ENCODE measurements at regions not wholly inside any gene's neighbourhood (a gene's known extent, or its start where the extent isn't known, plus 50 kb on each side); places are given as distances from the start of the nearest gene placed in this dataset.
A peak's percentile ranks its signal among the peaks of the same experiment; 100 is the strongest.
"Not testable (repeated sequence)": the region's sequence is repeated elsewhere in the genome, so short reads cannot be mapped to it uniquely, and the experiment has no call there.

DNA sequence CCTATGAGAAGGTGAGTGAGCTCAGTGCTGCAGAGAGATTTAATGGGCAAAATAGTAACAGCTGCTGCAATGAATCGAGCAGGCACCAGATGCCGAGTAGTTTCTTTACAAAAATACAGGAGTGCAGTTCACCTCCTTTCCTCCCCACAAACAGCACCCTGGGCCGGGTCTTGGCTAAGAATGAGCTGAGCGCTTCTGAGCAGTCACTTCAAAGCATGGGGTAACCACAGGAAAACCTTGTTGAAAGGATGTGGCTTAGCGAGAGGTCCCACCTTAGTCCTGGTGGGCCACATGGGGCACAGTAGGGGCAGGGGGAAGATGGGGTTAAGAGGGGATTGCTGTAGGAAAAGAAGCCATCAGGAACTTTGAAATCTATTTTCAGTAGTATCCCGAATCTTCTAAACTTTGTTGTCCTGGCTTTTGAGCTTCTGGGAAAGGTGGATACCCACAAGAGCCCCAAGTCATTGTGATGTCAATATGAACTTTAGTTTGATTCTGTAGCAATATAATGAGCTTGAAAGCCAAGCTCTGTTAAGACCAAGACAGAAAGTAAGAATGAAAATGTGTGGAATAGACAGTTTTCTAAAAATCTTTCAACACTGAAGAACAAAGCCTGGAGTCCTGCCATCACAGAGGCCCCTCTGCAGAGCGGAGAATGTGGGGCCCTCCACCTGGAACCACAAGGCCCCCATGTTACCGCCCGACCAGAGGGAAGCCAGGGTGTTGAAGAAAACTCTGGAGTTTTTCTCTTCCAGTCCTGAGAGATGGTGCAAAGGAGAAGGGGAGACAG is 101.0 kb upstream of the ZNF236 start:
- FAIRE-seq (no peak), DNase-seq (ENCODE audit: insufficient read length, low spot score) (no peak)

DNA sequence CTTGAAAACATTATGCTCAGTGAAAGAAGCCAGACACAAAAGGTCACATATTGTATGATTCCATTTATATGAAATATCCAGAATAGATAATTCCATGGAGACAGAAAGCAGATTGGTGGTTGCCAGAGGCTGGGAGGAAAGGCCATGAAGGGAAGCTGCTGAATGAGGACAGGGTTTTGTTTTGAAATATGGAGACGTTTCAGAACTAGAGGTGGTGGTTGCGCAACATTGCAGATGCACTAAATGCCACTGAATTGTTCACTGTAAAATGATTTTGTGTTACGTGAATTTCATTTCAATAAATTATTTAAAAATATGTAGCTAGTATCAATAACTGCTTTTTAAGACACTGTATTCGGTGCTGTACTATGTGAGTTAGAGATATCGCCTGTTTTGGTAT is 101.7 kb upstream of the ZNF236 start:
- FAIRE-seq = no peak

DNA sequence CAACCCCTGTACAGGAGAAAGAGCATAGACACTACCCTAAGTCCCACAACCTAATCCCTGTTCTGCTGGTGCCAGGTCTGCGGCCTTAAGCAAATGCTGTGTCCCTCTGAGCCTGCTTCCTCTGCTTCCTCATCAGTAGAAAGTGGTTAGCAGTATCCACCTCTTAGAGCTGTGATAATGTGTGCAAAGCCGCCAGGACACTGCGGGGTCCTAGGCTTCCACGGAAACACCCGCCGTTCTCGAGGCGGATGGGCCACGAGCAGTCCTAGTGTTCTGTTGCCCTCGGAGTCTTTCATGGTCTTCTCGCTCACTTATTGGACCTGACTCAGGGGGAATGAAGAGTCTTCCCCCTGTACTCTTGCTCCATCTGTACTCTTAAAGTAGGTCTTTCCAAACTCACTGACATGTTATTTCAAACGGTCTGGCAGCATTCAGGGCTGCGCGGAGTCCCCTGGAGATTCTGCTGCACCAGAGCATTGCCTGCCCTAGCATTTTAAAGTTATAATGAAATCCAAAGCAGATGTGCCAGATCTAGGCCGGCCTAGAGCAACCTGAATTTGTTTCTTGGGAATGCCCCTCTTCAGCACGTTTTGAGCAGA is 107.2 kb upstream of the ZNF236 start:
- DNase-seq (ENCODE audit: insufficient read length, low spot score) (no peak), FAIRE-seq (no peak)

More for the DNA sequence above, 101.7 kb upstream of the ZNF236 start:
- DNase-seq (ENCODE audit: insufficient read length, low spot score) = no peak

DNA sequence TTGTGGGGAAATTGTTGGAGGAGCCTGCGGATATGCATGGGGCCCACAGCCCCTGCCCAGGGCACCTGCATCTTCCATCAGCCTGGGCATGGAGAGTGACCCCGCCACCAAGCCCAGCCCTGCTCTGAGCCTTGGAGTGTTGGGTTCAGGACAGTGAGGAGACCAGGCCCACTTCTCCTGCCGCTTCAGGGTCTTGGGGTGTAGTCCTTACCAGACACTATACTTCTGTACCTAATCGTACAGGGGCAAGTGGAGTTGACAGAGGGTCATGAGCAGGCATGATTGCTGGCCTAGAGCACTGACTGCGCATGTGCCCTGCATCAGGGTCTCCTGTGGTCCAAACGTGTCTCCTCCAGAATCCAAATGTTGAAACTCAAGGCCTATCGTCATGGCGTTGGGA is 108.9 kb upstream of the ZNF236 start:
- DNase-seq (ENCODE audit: insufficient read length, low spot score) (no peak), FAIRE-seq (no peak)

DNA sequence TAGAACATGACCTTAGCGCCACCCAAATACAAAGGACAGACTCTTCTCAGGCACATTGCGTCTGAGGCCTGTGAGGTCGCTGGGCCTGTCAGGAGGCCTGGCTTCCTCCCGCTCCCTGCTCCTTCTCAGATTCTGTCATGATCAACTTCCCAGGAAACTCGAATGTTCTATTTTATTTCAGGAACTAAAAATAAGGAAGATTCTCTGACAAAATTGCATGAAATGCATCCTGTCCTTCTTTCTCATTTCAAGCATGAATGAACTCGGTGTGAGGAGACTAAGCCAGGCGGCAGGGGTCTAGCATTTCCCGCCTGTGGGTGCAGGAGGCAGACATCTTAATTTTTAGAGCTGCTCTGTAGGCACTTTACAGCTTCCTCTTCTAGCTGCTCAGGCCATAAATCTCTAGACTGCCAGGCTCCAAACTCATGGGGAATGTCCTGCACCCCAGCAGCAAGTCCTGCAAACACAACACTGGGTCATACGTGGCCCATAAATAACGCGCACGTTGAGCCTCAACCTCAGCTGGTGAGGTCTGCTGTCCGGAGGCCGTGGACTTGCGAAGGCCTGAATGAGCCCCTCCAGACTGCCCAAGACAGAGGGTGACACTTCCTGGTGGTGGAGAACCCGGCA is 109.7 kb upstream of the ZNF236 start:
- DNase-seq (ENCODE audit: insufficient read length, low spot score) (no peak), FAIRE-seq (no peak)

DNA sequence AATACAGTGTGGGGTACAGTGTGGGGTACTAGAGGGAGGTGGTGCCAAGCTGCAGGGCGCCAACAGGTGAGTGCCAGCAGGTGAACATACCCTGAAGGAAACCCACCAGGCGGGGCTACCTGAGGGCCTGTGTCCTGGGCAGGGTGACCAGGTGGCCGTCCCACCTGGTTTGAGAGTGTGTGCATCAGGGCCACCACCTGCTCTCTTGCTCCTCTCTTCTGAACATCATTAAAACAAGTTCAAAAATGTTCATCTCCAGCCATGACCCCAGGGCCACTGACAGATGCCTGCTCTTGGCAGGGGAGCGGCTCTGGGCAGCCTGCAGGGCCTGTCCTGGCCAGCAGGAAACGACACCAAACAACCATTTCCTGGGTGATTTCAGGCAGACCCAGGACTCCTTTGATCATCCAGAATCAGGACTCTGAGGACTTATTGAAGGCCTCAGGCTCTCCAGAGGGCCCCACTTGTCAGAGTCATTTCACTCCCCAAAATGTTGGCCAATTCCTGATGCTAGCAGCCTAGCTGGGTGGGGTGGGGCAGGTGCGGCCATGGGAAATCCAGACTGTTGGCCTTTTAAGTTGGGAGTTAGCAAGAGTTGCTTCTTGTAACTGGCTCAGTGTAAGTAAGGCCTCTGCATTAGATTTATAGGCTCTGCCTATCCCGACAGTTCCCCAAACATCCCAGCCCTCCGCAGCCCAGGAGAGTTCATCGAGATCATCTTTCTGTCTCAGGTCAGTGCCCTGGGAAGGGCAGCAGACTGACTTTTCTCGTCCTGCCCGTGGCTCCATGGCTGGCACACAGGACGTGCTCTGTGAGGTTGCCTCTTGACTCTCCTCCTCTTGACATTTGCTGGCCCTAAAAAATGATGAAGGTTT is 111.5 kb upstream of the ZNF236 start:
- FAIRE-seq (no peak), DNase-seq (ENCODE audit: insufficient read length, low spot score) (no peak)

DNA sequence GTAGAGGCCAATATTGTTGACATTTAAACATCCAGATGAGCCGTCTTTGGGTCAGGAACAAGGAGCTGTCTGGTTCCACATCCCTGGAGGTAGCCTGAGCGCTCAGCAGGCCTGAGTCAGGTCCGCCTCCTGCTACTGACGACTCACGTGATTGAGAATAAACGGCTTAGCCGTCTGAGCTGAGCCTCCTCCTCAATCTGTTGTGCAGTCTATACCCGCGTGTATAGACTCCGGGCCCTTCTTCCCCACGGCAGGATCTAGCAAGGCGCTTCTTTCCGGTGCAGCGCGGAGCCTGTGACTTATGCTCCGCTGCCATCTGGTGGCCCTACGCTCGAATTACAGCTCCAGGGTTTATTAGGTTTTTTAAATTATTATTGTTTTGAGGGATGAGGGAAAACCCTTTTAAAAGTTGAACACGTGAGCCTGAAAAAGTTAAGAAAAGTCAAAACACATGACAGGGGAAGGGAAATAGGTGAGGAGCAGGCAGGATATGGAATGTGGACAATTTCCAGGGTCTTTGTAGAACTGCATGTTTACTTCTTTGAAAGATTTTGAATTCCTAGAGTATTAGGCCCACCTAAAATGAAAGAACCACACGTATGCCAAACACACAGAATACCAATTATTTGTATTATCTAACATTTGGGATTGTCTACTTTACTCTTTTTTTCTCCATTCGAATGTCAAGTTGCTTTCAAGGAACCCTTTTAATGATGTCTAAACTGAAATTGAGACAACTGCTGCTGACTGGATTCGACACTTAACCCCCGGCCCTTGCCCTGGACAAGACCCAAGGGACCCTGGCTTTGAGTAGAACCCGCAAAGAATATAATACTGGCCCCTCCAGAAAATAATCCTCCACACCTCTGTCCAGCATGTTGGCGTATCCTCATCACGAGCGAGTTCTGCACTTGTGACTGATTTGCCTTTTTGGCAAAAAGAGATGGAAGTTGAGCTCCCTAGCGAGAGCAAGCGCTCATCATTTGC is 112.4 kb upstream of the ZNF236 start:
- FAIRE-seq (no peak), DNase-seq (ENCODE audit: insufficient read length, low spot score) (peak; percentile 57)

DNA sequence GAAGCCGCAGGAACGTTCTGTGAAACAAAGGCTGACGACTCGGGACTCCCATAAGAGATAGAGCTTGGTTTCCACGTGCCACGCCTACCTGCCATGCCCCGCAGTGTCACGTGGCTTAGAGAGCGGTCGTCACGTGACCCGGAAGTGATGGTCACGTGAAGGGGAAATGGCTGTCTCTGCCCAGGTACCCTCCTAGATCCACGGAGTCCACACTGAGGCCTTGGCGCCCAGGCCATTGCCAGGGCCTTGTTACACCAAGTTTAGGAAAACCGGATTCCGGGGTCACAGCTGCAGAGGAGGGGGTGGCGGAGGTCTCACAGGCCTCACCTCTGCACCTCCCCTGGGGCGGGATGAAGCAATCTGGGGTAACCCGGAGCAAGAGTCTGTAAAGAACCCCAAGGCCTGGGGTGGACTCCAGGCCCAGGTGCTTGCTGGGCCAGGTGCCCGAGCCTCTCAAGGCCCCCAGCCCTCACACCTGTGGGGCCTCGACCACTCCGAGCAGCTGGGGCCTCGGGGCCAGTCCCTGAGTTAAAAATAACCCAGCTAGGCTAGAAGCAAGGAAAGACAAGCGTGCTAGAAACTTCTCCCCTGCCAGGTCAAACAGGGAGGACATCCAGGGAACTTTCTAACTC is 113.5 kb upstream of the ZNF236 start:
- FAIRE-seq (no peak), DNase-seq (ENCODE audit: insufficient read length, low spot score) (no peak)

DNA sequence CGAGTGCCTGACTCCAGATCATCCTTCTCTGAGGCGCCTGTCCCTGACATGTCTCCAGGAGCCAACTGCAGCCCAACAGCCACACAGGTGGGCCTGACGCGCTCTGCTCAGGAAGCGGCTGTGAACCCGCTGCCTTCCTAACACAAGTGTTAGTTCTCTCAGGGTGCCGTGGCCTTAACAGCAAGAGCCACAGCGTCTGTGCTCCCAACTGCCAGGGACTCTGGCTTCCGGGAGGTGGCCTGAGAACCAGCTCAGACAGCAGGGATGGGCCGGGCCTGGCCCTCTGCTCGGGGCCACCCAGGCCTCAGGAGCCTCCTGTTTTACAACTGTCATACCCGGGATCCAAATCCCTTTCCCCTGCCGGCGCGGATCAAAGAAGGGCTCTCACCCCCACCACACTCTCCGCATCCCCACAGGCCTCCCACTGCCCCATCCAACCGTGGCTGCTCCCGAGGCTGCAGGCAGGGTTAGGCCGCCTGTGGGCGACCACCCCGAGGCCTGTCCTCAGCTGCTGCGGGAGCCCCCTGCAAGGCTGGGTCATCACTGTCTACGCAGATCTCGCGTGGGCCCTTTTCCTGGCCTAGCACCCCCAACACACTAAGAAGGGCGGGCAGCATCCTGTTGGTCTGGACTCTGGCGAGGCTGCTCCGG is 114.2 kb upstream of the ZNF236 start:
- DNase-seq (ENCODE audit: insufficient read length, low spot score) (no peak), FAIRE-seq (no peak)

DNA sequence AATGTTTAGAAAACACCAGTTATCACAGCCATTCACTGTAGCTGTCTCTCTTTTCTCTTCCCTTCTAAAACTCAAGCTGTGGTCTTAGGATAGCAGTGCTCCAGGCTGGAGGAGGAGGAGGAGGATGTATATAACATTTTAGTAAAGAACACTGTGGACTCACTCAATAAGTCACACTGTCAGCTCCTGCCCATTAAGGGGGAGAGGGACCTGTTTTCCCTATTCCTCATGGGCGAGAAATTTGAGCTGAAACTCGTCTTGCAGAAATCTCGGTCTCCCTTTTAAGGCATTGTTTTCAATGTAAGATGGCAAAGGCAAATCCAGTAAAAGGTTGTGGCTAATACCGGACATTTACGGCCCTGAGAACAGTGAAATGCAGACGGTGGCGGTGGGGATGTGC is 114.8 kb upstream of the ZNF236 start:
- no peak for DNase-seq (ENCODE audit: insufficient read length, low spot score)
- no peak for FAIRE-seq

DNA sequence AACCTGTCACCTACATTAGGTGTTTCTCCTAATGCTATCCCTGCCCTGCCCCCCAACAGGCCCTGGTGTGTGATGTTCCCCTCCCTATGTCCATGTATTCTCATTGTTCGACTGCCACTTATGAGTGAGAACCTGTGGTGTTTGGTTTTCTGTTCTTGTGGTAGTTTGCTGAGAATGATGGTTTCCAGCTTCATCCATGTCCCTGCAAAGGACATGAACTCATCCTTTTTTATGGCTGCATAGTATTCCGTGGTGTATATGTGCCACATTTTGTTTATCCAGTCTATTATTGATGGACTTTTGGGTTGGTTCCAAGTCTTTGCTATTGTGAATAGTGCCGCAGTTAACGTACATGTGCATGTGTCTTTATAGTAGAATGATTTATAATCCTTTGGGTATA is 117.8 kb upstream of the ZNF236 start:
- FAIRE-seq = not testable (repeated sequence)

DNA sequence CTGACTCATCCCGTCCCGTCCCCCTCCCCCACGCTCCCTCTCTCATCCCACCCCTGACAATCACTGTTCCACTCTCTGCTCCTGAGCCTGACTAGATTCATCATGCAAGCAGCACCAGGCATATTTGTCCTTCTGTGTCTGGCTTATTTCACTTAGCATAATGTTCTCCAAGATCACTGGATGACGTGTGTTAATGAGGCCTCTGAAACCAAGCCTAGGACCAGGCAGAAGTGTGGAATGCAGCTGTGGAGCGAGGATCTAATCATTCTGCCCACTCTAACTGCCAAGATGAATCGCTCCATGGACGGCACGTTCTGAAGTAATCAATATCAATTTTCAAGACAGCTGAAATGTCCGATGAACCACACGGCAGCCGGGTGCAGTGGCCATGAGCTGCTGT is 122.4 kb upstream of the ZNF236 start:
- FAIRE-seq (no peak), DNase-seq (ENCODE audit: insufficient read length, low spot score) (no peak)

More for the DNA sequence above, 117.8 kb upstream of the ZNF236 start:
- DNase-seq (ENCODE audit: insufficient read length, low spot score) = not testable (repeated sequence)

DNA sequence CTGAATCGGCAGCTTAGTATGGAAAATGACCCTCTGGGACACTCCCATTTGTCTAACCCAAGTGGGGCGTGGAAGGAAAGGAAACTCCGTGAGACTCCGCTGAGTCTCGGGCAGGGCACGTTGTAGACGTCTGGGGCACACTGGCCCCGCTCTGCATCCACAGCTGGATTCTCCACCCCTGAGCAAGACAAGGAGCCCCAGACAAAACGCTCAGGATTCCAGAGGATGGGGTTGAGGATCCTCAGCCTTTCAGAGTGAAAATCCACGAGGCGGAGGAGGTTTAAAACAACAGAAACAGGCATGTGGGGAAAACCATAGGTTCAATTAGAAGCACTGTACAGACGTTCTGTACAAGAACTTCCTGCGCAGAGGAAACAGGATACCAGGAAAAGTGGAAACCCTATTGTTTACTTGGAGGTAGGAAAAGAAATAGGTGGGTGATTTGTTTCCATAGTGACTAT is 124.9 kb upstream of the ZNF236 start:
- FAIRE-seq (no peak), DNase-seq (ENCODE audit: insufficient read length, low spot score) (no peak)

DNA sequence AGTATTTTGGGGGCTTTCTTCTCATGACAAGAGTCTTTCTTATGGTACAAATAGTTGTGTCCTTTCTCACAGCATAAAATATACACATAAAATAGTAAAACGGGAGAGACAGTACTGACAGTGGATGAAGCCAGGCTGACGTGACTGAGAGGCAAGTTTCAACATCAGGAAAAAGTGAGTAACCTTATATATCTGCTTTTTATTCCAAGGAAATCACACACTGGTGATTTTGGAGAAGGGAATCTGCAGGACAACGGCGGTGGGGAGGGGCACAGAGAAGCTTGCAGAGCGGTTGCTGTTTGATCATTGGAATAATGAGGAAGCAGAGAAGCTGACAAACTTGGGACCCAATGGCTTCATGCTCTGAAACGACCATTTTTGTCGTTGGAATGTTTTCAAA is 130.6 kb upstream of the ZNF236 start:
- FAIRE-seq = no peak

DNA sequence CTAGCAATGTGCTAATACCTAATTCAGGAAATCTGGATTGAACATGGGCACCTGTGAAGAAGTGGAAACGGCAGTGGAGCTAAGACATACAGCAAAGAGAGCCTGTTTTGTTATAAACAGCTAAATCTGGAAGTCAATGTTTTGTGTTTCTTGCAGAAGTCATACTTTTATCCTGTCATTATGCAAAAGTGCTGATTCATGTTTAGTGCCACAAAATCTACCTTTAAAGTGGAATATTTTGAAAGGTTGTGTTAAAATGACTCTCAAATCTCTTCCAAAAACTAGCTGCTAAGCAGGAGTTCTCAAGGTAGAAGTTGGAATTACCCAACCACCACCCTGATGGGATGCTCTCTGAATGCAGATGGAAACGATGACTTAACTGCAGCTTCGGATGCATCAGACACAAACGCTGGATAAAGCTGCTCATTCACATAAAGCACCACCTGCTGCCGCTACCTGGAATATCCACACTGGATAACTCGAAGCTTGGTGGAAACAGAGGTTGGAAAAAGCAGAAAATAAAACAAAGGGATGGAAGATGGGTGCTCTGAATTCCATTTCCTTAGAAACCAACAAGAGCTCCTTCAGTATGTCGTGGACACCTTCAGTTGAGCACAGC is 132.6 kb upstream of the ZNF236 start:
- DNase-seq (ENCODE audit: insufficient read length, low spot score) (no peak), FAIRE-seq (no peak)

More for the DNA sequence above, 130.6 kb upstream of the ZNF236 start:
- DNase-seq (ENCODE audit: insufficient read length, low spot score) = no peak

DNA sequence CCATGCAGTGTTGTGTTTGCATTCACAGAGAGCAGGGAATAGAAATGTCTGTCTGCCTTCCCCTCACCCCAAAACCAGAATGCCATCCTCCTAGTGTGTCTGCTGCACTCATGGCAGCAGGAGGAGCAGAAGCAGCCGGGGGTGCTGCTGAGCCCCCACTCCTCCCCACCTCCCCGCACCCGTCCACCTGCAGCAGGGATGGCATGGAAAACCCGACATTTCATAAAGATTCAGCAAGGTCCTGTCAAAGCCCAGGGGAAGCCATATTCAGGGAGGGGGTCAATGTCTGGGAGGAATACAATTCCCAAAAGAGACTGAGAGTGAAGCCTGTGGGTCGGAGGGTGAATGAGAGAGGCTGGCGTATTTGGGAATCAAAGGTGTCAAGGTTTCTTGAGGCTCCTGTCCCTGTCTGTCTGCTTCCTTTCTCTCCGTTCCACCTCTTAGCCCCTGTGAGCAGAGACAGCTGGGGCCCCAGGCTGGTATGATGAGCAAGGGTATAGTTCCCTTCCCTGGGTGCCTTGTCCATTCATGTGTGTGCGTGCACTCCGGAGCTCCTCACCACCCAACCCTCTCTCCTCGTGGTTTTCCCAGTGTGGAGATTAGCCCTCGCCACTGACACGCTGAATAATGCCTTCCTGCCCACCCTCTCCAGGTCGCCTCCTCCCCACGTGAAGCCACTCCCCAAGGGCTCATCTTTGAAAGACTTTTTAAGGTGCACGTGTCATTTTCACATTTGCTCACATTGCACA is 133.5 kb upstream of the ZNF236 start:
- FAIRE-seq (no peak), DNase-seq (ENCODE audit: insufficient read length, low spot score) (no peak)

DNA sequence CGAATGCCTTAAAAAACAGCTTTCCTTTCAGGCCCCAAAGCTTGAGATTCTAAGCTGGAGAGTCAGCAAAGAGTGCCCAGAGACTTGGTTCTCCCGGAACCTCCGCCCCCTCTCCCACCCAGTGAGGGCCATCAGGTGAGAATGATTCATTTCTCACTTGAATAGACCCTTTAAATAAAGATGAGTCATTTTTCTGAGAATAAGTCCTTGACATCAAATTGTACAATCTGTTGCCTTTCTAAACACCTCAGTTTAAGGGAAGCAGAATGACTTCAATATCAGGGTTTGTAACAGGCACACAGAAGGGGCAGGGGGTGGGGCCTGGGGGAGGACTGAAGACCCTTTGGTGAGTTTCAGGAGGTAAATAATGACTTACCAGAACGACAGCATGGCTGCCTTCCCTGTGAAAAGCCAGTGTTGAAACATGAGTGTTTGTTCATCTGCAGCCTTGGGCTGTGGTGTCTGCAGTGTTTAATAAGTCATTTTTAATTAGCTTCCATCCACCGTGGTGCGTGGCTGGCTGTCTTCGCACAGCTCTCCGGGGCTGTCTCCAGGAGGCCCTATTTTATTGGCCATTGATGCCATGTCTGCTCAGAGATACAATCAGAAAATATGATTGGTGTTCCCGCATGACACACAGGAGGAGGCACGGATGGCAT is 134.9 kb upstream of the ZNF236 start:
- FAIRE-seq (no peak), DNase-seq (ENCODE audit: insufficient read length, low spot score) (no peak)
